ENCODE measurements at regions not wholly inside any gene's neighbourhood (a gene's known extent, or its start where the extent isn't known, plus 50 kb on each side); places are given as distances from the start of the nearest gene placed in this dataset.
"Not testable (repeated sequence)": the region's sequence is repeated elsewhere in the genome, so short reads cannot be mapped to it uniquely, and the experiment has no call there.

- no peak for DNase-seq (ENCODE audit: low read depth)
These were observed 1340.9 kb downstream of the FSCB start for GRCh38 chr14:43166163-43166562.

- DNase-seq (ENCODE audit: low read depth): no peak
These were observed 1341.4 kb downstream of the FSCB start for GRCh38 chr14:43165651-43166050.

GRCh38 chr14:43161477-43161876 is 1345.6 kb downstream of the FSCB start:
- DNase-seq (ENCODE audit: low read depth): no peak

GRCh38 chr14:43157661-43158060 is 1349.4 kb downstream of the FSCB start:
- no peak for DNase-seq (ENCODE audit: low read depth)

- no peak for DNase-seq (ENCODE audit: low read depth)
These were observed 1351.2 kb downstream of the FSCB start for GRCh38 chr14:43155924-43156323.

- DNase-seq (ENCODE audit: low read depth): no peak
These were observed 1351.8 kb downstream of the FSCB start for GRCh38 chr14:43155258-43155657.

GRCh38 chr14:43147485-43147884 is 1359.6 kb downstream of the FSCB start:
- DNase-seq (ENCODE audit: low read depth): no peak

- DNase-seq (ENCODE audit: low read depth): no peak
These were observed 1361.7 kb downstream of the FSCB start for GRCh38 chr14:43145361-43145760.

- DNase-seq (ENCODE audit: low read depth): no peak
These were observed 1364.0 kb downstream of the FSCB start for GRCh38 chr14:43143106-43143505.

- DNase-seq (ENCODE audit: low read depth): no peak
These were observed 1365.4 kb downstream of the FSCB start for GRCh38 chr14:43141636-43142191.

GRCh38 chr14:43140453-43140852 is 1366.6 kb downstream of the FSCB start:
- no peak for DNase-seq (ENCODE audit: low read depth)

GRCh38 chr14:43135877-43136411 is 1371.1 kb downstream of the FSCB start:
- DNase-seq (ENCODE audit: low read depth): no peak

GRCh38 chr14:43132441-43132840 is 1374.6 kb downstream of the FSCB start:
- no peak for DNase-seq (ENCODE audit: low read depth)

GRCh38 chr14:43128429-43128828 is 1378.7 kb downstream of the FSCB start:
- not testable (repeated sequence) for DNase-seq (ENCODE audit: low read depth)

GRCh38 chr14:43127874-43128273 is 1379.2 kb downstream of the FSCB start:
- DNase-seq (ENCODE audit: low read depth): not testable (repeated sequence)

- no peak for DNase-seq (ENCODE audit: low read depth)
These were observed 1383.5 kb downstream of the FSCB start for GRCh38 chr14:43123544-43123943.

- no peak for DNase-seq (ENCODE audit: low read depth)
These were observed 1387.4 kb downstream of the FSCB start for GRCh38 chr14:43119672-43120071.

- DNase-seq (ENCODE audit: low read depth): no peak
These were observed 1390.7 kb downstream of the FSCB start for GRCh38 chr14:43116341-43116740.

GRCh38 chr14:43105305-43105704 is 1401.8 kb downstream of the FSCB start:
- DNase-seq (ENCODE audit: low read depth): no peak

- no peak for DNase-seq (ENCODE audit: low read depth)
These were observed 1416.7 kb downstream of the FSCB start for GRCh38 chr14:43090380-43090779.

- no peak for DNase-seq (ENCODE audit: low read depth)
These were observed 1419.4 kb downstream of the FSCB start for GRCh38 chr14:43087666-43088065.

- no peak for DNase-seq (ENCODE audit: low read depth)
These were observed 1421.3 kb downstream of the FSCB start for GRCh38 chr14:43085819-43086218.

GRCh38 chr14:43067372-43067771 is 1439.7 kb downstream of the FSCB start:
- not testable (repeated sequence) for DNase-seq (ENCODE audit: low read depth)

- DNase-seq (ENCODE audit: low read depth): no peak
These were observed 1449.4 kb downstream of the LRFN5 start for GRCh38 chr14:43056106-43056505.
